ENCODE measurements at regions not wholly inside any gene's neighbourhood (a gene's known extent, or its start where the extent isn't known, plus 50 kb on each side); places are given as distances from the start of the nearest gene placed in this dataset.

GRCh38 chr5:120805131-120805530 is 341.0 kb downstream of the PRR16 start:
- TF ChIP-seq CTCF (IDR thresholded peaks at IDR 0.05; ENCODE audit: insufficient read depth, low read length, poor library complexity, severe bottlenecking) (no peak), EZH2phosphoT487 (conservative IDR thresholded peaks at IDR 0.05; ENCODE audit: low read length) (no peak)

Measured in SU-DHL-6 (cell line).